Lung (tissue), 11 donors: ENCODE measurements at regions not wholly inside any gene's neighbourhood (a gene's known extent, or its start where the extent isn't known, plus 50 kb on each side); places are given as distances from the start of the nearest gene placed in this dataset.

Experiments
- ATAC-seq: fragments of 200-7000 bp; cut with Tn5 transposase; one replicate; pipeline ENCODE4 v1.9.1; 2020; ENCODE audit warnings: moderate number of reproducible peaks; ENCODE audit not compliant: insufficient read depth, low FRiP score
- DNase-seq, 3 donors: peaks; one replicate each; pipeline ENCODE4 v3.0.0-alpha.2; 2013 to 2017
- H3K27ac ChIP-seq, 2 donors: one replicate each; pipeline ENCODE4 v1.5.1; 2013; ENCODE audit warnings: mild to moderate bottlenecking in 2 of 2, moderate library complexity in 2 of 2, control low read depth in 1 of 2, inconsistent platforms in 1 of 2, low read depth in 1 of 2, low read length in 1 of 2
- H3K27me3 ChIP-seq, 3 donors: one replicate each; pipeline ENCODE4 v1.5.1; 2013; ENCODE audit warnings: low read length in 2 of 3; ENCODE audit not compliant: control insufficient read depth in 3 of 3, insufficient read depth in 3 of 3
- H3K36me3 ChIP-seq, 4 donors: one replicate each; pipeline ENCODE4 v1.5.1; 2013; ENCODE audit warnings: low read length in 4 of 4, mild to moderate bottlenecking in 1 of 4, moderate library complexity in 1 of 4; ENCODE audit not compliant: control insufficient read depth in 4 of 4, insufficient read depth in 4 of 4
- H3K4me1 ChIP-seq, 5 donors: one replicate each; pipeline ENCODE4 v1.5.1; 2013; ENCODE audit warnings: low read length in 5 of 5, mild to moderate bottlenecking in 2 of 5, moderate library complexity in 1 of 5; ENCODE audit not compliant: control insufficient read depth in 5 of 5, insufficient read depth in 5 of 5
- H3K4me3 ChIP-seq: one replicate; pipeline ENCODE4 v1.5.1; 2013; ENCODE audit warnings: mild to moderate bottlenecking, control low read depth, moderate library complexity
- H3K9ac ChIP-seq, 2 donors: one replicate each; pipeline ENCODE4 v1.5.1; 2013; ENCODE audit warnings: low read length in 2 of 2, control low read depth in 1 of 2; ENCODE audit not compliant: insufficient read depth in 1 of 2
- H3K9me3 ChIP-seq, 4 donors: one replicate each; pipeline ENCODE4 v1.5.1; 2013; ENCODE audit warnings: low read length in 3 of 4, mild to moderate bottlenecking in 1 of 4, moderate library complexity in 1 of 4; ENCODE audit not compliant: control insufficient read depth in 4 of 4, insufficient read depth in 3 of 4
- CTCF ChIP-seq: IDR thresholded peaks from 2 replicates; pipeline ENCODE4 v1.5.1; 2012; ENCODE audit warnings: mild to moderate bottlenecking; ENCODE audit errors: control extremely low read depth, extremely low read depth
- WGBS, 2 donors: extraction: QIAGEN DNeasy Blood & Tissue Kit; methylation state at CpG; one replicate each; pipeline ENCODE4 v1.1.7; 2013; 5-methylcytosine and 5-hydroxymethylcytosine counted together
- donor health status: control.
- donor health status: control.
- donor health status: Bipolar disorder and iron deficiency.
- donor health status: healthy.
- donor health status: DM: yes; HTN: yes; CAD: no.

- Histone ChIP-seq H3K9me3 (peaks cover 0 to 9% (median 4%) of the 10 kb centered on the region in 4 donors), H3K27ac (no peak overlapping the region), H3K27me3 (peaks cover 0 to 3% (median under 1%) of the 10 kb centered on the region in 3 donors), H3K4me3 (no peak overlapping the region), H3K36me3 (no peaks in the 10 kb centered on the region), H3K4me1 (no peaks in the 10 kb centered on the region), H3K9ac (no peak overlapping the region)
- TF ChIP-seq CTCF: no peak
- ATAC-seq (no peak), DNase-seq (no peak)
- 62 to 71% methylated on average over 12 of the region's 12 CpGs for WGBS, 2 donors
These were observed 86.5 kb upstream of the PRR20G start for GRCh38 chr3:127374086-127375010.

- Histone ChIP-seq H3K4me1 (no peaks in the 10 kb centered on the region), H3K27me3 (peaks cover 0 to 3% (median 0%) of the 10 kb centered on the region in 3 donors), H3K4me3 (no peak overlapping the region), H3K36me3 (no peaks in the 10 kb centered on the region), H3K9ac (no peak overlapping the region), H3K9me3 (peaks cover 0 to 9% (median 4%) of the 10 kb centered on the region in 4 donors), H3K27ac (no peak overlapping the region)
- peak in 1 of 3 donors; percentile 1 for DNase-seq
- WGBS, 2 donors: 50 to 63% methylated on average over 9 of the region's 9 CpGs
- no peak for ATAC-seq
- no peak for TF ChIP-seq CTCF
These were observed 85.7 kb upstream of the PRR20G start for GRCh38 chr3:127373441-127374085.

DNA sequence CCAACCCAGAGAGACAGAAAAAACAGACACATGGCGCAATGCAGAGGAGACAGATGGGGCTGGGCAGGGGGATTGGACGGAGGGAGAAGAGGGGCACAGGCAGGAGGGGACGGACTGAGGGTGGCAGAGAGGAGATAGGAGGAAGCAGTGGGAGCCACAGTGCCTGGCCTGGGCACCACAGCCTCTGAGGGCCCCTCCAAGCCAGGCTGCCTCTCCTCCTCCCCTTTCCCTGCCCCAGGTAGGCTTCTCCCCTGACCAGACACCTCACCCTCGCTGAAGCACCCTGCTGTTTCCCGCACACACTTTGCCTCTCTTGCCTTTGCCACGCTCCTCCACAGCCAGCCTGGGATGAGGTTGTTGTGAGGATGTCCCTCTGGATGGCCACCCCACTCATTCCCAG lies 84.0 kb upstream of the PRR20G start:
- no peaks in the 10 kb centered on the region for H3K36me3 ChIP-seq
- ATAC-seq (no peak), DNase-seq (no peak)
- H3K4me1 ChIP-seq: no peaks in the 10 kb centered on the region
- TF ChIP-seq CTCF: no peak
- no peak overlapping the region for H3K9ac ChIP-seq
- H3K4me3 ChIP-seq: no peak overlapping the region
- peaks cover 0 to 3% (median 0%) of the 10 kb centered on the region in 3 donors for H3K27me3 ChIP-seq
- no peak overlapping the region for H3K27ac ChIP-seq
- H3K9me3 ChIP-seq: peaks cover 0 to 9% (median 4%) of the 10 kb centered on the region in 4 donors
- 65 to 69% methylated on average over 6 of the region's 6 CpGs for WGBS, 2 donors
